GM10266 (cell line): ENCODE measurements at regions not wholly inside any gene's neighbourhood (a gene's known extent, or its start where the extent isn't known, plus 50 kb on each side); places are given as distances from the start of the nearest gene placed in this dataset.

ENCODE experiments used
- DNase-seq: peaks from one replicate; pipeline ENCODE4 v3.0.0; 2012; ENCODE audit errors: extremely low spot score
- CTCF ChIP-seq: IDR thresholded peaks from 2 replicates; pipeline ENCODE4 v1.5.1; 2012; ENCODE audit warnings: mild to moderate bottlenecking, low read depth; ENCODE audit not compliant: control insufficient read depth, insufficient read depth; ENCODE audit errors: missing control alignments

GRCh38 chr12:91356405-91356804 is 173.8 kb upstream of the DCN start:
- no peak for TF ChIP-seq CTCF

GRCh38 chr12:91355150-91356006 is 172.8 kb upstream of the DCN start:
- peak; percentile 84 for TF ChIP-seq CTCF
- DNase-seq, result peak; percentile 29

More at GRCh38 chr12:91356405-91356804, 173.8 kb upstream of the DCN start:
- DNase-seq, result no peak

- no peak for DNase-seq
- no peak for TF ChIP-seq CTCF
Observed at GRCh38 chr12:91353266-91353665, 170.6 kb upstream of the DCN start.

- no peak for TF ChIP-seq CTCF
- DNase-seq, result no peak
Observed at GRCh38 chr12:91349476-91349875, 166.9 kb upstream of the DCN start.

GRCh38 chr12:91347481-91348214 is 165.0 kb upstream of the DCN start:
- DNase-seq, result no peak
- TF ChIP-seq CTCF, result no peak

GRCh38 chr12:91346827-91347226 is 164.2 kb upstream of the DCN start:
- DNase-seq, result no peak
- TF ChIP-seq CTCF, result no peak

- TF ChIP-seq CTCF, result no peak
- no peak for DNase-seq
Observed at GRCh38 chr12:91344408-91344807, 161.8 kb upstream of the DCN start.
